ENCODE measurements at regions not wholly inside any gene's neighbourhood (a gene's known extent, or its start where the extent isn't known, plus 50 kb on each side); places are given as distances from the start of the nearest gene placed in this dataset.

DNA sequence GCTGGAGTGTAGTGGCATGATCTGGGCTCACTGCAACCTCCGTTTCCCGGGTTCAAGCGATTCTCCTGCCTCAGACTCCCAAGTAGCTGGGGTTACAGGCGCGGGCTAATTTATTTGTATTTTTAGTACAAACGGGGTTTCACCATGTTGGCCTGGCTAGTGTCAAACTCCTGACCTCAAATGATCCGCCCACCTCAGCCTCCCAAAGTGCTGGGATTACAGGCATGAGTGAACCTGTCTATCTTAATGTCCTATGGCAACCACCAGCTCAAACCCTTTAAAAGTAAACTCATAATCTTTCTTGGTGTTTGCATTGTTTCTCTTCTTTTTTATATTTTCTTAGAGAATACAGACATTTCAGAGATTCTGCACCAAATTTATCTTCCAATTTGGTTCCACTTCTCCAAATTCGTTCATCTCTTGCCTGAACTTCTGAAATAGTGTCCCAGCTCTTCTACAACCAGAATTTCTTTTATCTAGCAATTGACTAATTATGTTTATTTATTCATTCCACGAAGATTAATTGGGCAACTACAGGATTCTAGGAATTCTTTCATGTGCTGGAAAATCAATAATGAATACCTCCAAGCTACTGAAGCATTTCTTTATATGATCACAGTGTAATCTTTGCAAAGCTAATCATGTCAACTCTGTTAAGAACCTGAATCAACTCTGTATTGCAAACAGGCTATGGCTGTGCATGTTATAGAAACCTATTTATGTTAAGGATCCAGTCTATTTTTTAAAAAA, 60.0 kb upstream of the TYRP1 start:
- H3K9me3 Mint-ChIP-seq: peaks cover 31% of the 10 kb centered on the region
- H3K4me3 Mint-ChIP-seq: no peak overlapping the region
- DNase-seq (ENCODE audit: low spot score): no peak
- no peak overlapping the region for H3K27ac Mint-ChIP-seq
- H3K4me1 Mint-ChIP-seq (ENCODE audit: low read depth): no peaks in the 10 kb centered on the region
- no peaks in the 10 kb centered on the region for H3K36me3 Mint-ChIP-seq (ENCODE audit: low read depth)
- no peaks in the 10 kb centered on the region for H3K27me3 Mint-ChIP-seq (ENCODE audit: low read depth)

DNA sequence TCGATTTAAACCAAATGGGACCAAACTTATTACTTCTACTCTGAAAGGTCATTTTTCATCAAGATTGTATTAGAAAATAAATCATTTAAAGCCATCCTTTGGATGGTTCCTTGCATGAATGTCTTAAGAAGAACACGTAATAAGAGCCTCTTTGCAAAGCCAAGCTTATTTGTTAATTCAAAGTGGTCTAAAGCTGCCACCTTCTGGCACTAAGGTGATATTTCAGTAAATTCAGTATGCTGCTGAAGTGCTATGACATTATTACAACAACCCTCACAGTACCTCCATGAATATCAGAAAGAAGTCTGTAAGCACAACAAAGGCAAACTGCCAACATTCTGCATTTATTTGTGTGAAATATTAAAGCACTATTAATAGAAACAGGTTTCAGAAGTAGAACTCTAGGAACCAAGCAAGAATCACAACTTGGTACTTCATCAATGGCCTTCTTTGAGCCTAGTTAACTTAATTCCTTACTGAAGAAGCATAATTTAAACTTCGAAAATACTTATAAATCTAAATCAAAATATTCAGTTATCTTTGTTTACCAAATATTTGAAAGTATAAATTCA, 53.1 kb upstream of the TYRP1 start:
- Mint-ChIP-seq H3K36me3 (ENCODE audit: low read depth) (no peaks in the 10 kb centered on the region), H3K9me3 (peaks cover 17% of the 10 kb centered on the region), H3K27me3 (ENCODE audit: low read depth) (no peaks in the 10 kb centered on the region), H3K4me3 (no peak overlapping the region), H3K4me1 (ENCODE audit: low read depth) (no peaks in the 10 kb centered on the region), H3K27ac (no peak overlapping the region)
- DNase-seq (ENCODE audit: low spot score): no peak

DNA sequence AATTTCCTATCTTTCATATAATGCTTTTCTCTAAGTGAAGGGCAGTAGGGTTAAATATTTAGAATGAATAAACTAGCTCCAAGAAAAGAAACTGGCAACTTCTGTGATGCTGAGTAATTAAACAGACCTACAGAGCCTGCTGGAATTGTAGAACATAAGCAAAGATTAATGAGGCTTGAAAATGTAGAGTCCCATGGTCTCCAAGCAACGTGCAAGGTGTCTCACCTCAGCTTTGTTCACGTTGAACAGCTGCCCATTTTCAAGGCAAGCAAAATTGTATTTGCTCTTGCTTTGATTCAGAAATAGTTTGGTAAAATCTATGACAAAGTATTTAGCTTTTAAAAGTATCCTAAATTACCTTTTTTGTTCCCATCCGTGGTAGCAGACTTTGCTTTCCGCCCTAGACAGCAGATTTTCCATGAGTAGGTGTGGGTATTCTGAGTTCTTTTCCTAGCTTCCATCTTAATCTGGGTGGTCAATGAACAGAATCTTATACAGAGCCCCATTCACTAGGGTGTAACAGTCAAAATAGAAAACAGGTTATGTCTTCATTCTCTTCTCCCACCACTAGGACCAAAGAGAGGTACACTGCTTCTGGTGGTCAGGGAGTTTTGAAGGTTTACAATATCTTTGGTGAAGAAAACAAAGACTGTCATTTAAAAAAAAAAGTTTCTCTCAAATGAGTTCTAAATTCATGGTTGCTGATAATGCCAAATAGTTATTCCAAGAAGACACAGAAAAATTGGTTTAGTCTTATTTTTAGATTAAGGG, 52.1 kb upstream of the TYRP1 start:
- Mint-ChIP-seq H3K9me3 (peaks cover 17% of the 10 kb centered on the region), H3K4me1 (ENCODE audit: low read depth) (no peaks in the 10 kb centered on the region), H3K4me3 (no peak overlapping the region), H3K36me3 (ENCODE audit: low read depth) (no peaks in the 10 kb centered on the region), H3K27ac (no peak overlapping the region), H3K27me3 (ENCODE audit: low read depth) (no peaks in the 10 kb centered on the region)
- no peak for DNase-seq (ENCODE audit: low spot score)
